Nephron progenitor cell (in vitro differentiated cells): ENCODE measurements at regions not wholly inside any gene's neighbourhood (a gene's known extent, or its start where the extent isn't known, plus 50 kb on each side); places are given as distances from the start of the nearest gene placed in this dataset.

Source experiments
- DNase-seq: peaks from one replicate; pipeline ENCODE4 v3.0.0; 2021
- H3K27ac Mint-ChIP-seq: 2 replicates; pipeline ENCODE4 v1.8.0; 2021; ENCODE audit warnings: mild to moderate bottlenecking, moderate library complexity, mixed read lengths
- H3K27me3 Mint-ChIP-seq: 2 replicates; pipeline ENCODE4 v1.8.0; 2021; ENCODE audit warnings: mild to moderate bottlenecking, low read depth, mixed read lengths; ENCODE audit not compliant: poor library complexity
- H3K36me3 Mint-ChIP-seq: 2 replicates; pipeline ENCODE4 v1.8.0; 2021; ENCODE audit warnings: low read depth, mixed read lengths
- H3K4me1 Mint-ChIP-seq: 2 replicates; pipeline ENCODE4 v1.8.0; 2021; ENCODE audit warnings: mixed read lengths
- H3K4me3 Mint-ChIP-seq: 2 replicates; pipeline ENCODE4 v1.8.0; 2021; ENCODE audit warnings: mild to moderate bottlenecking, moderate library complexity, mixed read lengths
- H3K9me3 Mint-ChIP-seq: 2 replicates; pipeline ENCODE4 v1.8.0; 2021; ENCODE audit warnings: mild to moderate bottlenecking, moderate library complexity, mixed read lengths
- TF ChIP-seq, protein P1 (sequence below): fragments of 200-600 bp; sonication (generic); IDR thresholded peaks from 2 replicates; pipeline ENCODE4 v1.5.0; 2021; ENCODE audit warnings: antibody characterized with exemption

DNA sequence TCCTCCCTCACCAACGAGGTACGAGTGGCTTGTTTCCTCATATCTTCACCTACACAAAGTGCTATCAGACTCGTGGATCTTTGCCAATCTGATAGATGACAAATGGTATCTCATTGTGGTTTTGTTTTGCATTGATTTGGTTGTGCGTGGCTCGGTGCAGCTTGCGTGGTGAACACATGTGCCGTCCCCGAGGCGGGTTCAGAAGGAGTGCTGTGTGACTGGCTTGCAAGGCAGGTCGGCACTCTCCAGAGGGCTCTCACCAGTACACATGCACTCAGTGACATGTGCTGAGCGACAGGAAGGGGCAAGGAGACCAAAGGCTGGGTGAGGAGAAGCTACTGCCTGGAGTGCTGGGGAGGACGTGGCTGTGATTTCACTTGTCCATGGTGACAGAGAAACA lies 95.3 kb upstream of the PITX1 start:
- Mint-ChIP-seq H3K36me3 (no peaks in the 10 kb centered on the region), H3K27me3 (peaks cover 23% of the 10 kb centered on the region), H3K9me3 (no peaks in the 10 kb centered on the region), H3K4me1 (peaks cover 18% of the 10 kb centered on the region), H3K4me3 (no peak overlapping the region), H3K27ac (no peak overlapping the region)
- no peak for DNase-seq
- TF ChIP-seq, protein P1, sequence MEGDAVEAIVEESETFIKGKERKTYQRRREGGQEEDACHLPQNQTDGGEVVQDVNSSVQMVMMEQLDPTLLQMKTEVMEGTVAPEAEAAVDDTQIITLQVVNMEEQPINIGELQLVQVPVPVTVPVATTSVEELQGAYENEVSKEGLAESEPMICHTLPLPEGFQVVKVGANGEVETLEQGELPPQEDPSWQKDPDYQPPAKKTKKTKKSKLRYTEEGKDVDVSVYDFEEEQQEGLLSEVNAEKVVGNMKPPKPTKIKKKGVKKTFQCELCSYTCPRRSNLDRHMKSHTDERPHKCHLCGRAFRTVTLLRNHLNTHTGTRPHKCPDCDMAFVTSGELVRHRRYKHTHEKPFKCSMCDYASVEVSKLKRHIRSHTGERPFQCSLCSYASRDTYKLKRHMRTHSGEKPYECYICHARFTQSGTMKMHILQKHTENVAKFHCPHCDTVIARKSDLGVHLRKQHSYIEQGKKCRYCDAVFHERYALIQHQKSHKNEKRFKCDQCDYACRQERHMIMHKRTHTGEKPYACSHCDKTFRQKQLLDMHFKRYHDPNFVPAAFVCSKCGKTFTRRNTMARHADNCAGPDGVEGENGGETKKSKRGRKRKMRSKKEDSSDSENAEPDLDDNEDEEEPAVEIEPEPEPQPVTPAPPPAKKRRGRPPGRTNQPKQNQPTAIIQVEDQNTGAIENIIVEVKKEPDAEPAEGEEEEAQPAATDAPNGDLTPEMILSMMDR, result no peak

DNA sequence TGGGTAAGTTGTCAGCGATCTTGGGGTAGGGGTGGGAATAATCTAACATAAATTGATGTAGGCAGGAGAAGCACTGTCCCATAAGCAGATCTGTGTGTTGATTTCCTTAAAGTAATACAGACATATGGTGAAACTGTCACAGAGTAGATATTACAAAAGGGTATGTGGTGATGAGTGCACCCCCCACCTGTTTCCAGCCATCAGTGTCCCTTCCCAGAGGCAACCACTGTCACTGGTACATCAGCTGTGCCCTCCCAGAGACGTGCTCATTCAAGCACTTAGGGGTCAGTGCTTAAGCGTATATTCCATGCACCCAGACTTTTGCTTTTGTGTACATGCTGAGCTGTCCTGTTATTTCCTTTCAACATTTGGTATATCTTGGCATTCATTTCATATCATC lies 94.3 kb upstream of the PITX1 start:
- Mint-ChIP-seq H3K9me3 (no peaks in the 10 kb centered on the region), H3K27ac (no peak overlapping the region), H3K36me3 (no peaks in the 10 kb centered on the region), H3K4me1 (peaks cover 15% of the 10 kb centered on the region), H3K27me3 (peaks cover 20% of the 10 kb centered on the region), H3K4me3 (no peak overlapping the region)
- no peak for DNase-seq
- TF ChIP-seq, protein P1, result no peak

DNA sequence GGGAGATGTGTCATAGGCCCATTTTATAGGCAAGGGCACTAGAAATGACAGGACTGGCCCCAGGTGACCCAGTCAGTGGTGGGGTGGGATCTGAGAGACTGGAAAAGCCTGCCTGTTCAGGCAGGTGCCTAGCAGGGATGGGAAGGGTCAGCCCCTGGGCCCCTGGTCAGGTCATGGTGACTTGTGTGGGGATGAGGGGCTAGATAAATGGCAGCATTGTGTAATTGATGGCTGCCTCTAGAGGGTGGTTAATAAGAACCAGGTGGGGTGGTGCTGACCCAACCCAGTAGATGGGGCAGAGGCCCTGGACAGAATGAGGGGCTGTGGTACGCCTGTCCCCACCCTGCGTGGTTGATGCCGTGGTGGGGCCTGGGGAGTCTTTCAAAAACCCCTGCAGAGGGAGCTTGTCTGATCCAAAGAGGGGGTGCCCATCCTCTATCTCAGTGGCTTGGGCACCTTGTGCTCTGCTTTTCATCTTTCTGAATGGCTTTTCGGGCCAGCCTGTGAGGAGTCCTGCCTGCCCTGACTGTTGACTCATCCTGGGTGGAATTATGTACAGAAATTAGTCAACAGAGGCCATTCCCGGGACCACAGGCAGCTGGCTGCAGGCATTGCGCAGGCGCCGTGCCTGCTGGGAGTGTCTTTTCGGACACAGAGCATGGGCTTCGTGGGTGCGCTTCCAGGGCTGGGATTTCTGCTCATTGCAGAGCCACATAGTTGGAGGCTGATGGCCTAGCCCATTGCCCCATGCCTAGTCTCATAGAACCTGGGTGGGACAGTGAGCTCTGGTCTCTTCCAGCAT lies 93.6 kb upstream of the PITX1 start:
- peaks cover 15% of the 10 kb centered on the region for H3K4me1 Mint-ChIP-seq
- H3K36me3 Mint-ChIP-seq, result no peaks in the 10 kb centered on the region
- no peak for DNase-seq
- no peak overlapping the region for H3K4me3 Mint-ChIP-seq
- TF ChIP-seq, protein P1, result no peak
- peaks cover 21% of the 10 kb centered on the region for H3K27me3 Mint-ChIP-seq
- no peak overlapping the region for H3K27ac Mint-ChIP-seq
- H3K9me3 Mint-ChIP-seq, result no peaks in the 10 kb centered on the region

DNA sequence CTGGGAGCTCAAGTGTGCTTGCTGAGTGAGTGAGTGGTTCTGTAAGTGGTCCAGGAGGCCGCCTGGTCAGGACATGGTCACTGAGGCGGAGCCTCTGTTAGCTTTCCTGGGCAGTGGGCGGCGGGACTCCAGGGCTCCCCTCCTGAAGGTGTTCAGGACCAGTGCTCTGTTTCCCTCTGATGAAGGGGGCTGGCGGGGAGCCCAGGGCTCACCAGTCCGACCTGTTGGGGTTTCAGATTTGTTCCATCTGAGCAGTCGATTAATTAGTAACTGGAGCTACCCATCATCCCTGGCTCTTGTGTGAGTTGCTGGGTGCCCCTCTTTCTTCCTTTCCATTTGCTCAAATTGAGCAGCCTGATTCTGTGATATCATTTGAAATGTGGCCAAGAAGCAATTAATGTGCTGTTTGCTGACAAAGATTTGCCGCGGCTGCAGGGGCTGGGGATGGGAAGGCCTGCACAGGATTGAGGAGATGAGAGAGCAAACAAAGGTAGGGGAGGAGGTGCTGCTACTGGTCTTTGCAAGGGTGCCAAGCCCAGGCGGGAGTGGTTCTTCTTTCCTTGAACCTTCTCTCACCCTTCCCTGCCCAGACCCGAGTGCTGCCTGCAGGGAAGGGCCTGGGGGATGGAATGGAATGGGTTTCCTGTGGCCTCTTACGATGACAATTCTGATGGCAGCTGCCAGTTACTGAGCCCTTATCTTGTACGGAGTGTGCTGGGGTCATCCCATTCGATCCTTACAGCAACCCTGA lies 92.8 kb upstream of the PITX1 start:
- Mint-ChIP-seq H3K27me3 (peaks cover 23% of the 10 kb centered on the region), H3K36me3 (no peaks in the 10 kb centered on the region), H3K27ac (no peak overlapping the region), H3K4me1 (peaks cover 15% of the 10 kb centered on the region), H3K9me3 (no peaks in the 10 kb centered on the region), H3K4me3 (no peak overlapping the region)
- DNase-seq, result no peak
- TF ChIP-seq, protein P1, result no peak

DNA sequence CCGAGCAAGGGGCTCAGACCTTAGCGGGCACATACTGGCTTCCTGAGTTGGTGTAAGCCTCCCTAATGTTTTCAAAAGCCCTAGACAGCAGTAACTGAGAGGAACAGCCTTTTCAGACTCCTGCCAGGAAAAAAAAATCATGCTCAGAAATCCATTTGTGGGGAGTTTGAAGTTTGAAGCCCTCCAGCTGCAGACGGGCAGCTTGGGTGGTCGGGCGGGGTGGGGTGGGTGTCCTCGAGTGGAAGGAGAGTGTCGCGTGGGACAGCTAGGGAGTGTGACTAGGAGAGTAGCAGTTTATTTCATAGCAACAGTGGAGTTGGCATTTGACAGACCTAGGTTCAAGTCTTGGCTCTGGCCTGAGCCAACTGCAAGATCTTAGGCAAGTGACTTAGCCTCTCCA lies 90.7 kb upstream of the PITX1 start:
- TF ChIP-seq, protein P1, result no peak
- Mint-ChIP-seq H3K4me3 (no peak overlapping the region), H3K27me3 (peaks cover 23% of the 10 kb centered on the region), H3K4me1 (peaks cover 6% of the 10 kb centered on the region), H3K36me3 (no peaks in the 10 kb centered on the region), H3K9me3 (no peaks in the 10 kb centered on the region), H3K27ac (no peak overlapping the region)
- no peak for DNase-seq
